Omental fat pad (tissue), 3 donors: ENCODE measurements at regions not wholly inside any gene's neighbourhood (a gene's known extent, or its start where the extent isn't known, plus 50 kb on each side); places are given as distances from the start of the nearest gene placed in this dataset.

Experiments used
- ATAC-seq: fragments of 150-250 bp; one replicate; pipeline ENCODE4 v1.9.1; 2016; ENCODE audit warnings: mild to moderate bottlenecking, moderate library complexity; ENCODE audit not compliant: low FRiP score
- DNase-seq: peaks from one replicate; pipeline ENCODE4 v3.0.0-alpha.2; 2019; ENCODE audit warnings: low spot score
- CTCF ChIP-seq, 3 donors: fragments of 450-650 bp; IDR thresholded peaks; one replicate each; pipeline ENCODE4 v1.5.1; 2016 to 2017; ENCODE audit warnings: antibody characterized with exemption in 3 of 3, mild to moderate bottlenecking in 3 of 3, moderate library complexity in 2 of 3

DNA sequence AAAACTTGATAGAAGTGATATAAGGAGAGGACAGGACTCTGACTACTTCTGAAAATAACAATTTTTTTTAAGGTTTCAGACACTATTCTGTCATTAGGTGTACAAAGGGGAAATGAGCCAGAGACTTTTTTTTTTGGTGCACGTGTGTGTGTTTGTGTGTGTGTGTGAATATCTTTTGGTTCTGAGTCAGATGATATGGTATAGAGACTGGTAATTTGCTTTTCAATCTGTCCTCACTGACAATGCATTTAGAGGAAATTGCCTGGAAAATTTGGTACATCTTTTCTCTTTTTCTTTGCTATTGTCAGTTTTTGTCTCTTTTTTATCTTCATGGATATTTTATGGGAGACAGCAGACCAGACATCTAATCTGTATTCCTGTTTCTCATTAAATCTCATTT is 59.3 kb downstream of the DDIT4L start:
- no peak for ATAC-seq
- TF ChIP-seq CTCF (IDR thresholded peaks at IDR 0.05), result no peak

GRCh38 chr4:100130491-100130890 is 59.8 kb downstream of the DDIT4L start:
- DNase-seq, result no peak
- no peak for TF ChIP-seq CTCF (IDR thresholded peaks at IDR 0.05)
- ATAC-seq, result no peak

More for the DNA sequence above, 59.3 kb downstream of the DDIT4L start:
- DNase-seq, result no peak

DNA sequence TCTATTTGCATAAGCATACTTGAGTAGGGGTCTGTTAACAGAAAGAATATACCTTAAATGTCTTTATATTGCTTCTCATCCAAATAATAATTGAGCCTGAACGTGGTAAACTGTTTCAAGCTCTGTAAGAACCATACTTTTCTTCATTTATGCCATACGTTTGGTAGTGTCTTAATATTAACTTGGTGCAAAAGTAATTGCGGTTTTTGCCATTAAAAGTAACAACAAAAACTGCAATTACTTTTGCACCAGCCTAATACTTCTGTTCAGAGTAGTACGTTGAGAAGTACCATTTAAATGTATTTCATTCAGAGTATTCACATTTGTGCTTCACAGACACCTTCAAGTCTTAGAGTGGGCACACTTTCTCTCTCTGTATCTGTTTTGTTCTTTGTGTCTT is 60.5 kb downstream of the DDIT4L start:
- DNase-seq, result no peak
- TF ChIP-seq CTCF (IDR thresholded peaks at IDR 0.05), result no peak
- ATAC-seq, result no peak

DNA sequence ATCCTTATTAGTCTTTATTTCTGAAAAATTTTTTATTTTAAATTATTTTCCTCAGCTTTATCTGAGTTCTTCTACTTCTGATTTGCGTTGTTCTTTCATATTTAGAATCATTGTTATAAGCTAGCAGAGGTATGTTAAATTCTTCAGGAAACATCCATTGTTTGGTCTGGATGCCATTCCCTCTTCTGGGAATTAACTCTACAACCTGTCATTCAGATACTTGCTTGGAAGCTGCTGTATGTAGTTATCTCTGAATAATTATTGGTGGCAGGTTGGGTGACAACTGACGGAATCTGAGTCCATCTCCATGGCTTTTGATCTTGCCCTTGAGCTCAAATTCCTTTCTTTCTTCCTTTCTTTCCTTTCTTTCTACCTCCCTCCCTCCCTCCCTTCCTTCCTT is 61.9 kb downstream of the DDIT4L start:
- ATAC-seq (no peak), DNase-seq (no peak)
- TF ChIP-seq CTCF (IDR thresholded peaks at IDR 0.05), result no peak

GRCh38 chr4:100124715-100125114 is 65.6 kb downstream of the DDIT4L start:
- no peak for TF ChIP-seq CTCF (IDR thresholded peaks at IDR 0.05)
- no peak for ATAC-seq
- DNase-seq, result no peak

GRCh38 chr4:100118181-100118580 is 72.1 kb downstream of the DDIT4L start:
- DNase-seq (no peak), ATAC-seq (no peak)
- no peak for TF ChIP-seq CTCF (IDR thresholded peaks at IDR 0.05)

DNA sequence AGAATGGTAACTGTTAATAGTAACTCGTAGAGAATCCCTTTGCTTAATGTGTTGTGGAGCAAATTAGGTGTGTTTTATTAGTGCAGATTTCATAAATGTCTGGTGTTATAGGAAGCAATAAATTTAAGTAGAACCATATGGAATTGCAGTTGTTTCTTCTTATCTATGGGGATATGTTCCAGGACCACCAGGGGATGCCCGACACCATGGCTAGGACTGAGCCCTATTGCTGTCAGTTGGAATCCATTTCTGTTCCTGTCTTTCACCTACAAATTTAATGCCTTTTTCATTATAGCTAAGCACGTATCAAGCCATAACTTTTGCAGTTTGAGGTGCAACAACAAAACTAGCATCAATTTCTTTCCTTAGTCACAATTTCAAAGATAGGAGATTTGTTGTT is 72.5 kb downstream of the DDIT4L start:
- no peak for TF ChIP-seq CTCF (IDR thresholded peaks at IDR 0.05)
- no peak for ATAC-seq
- no peak for DNase-seq
